GM12878 (cell line): ENCODE measurements at regions not wholly inside any gene's neighbourhood (a gene's known extent, or its start where the extent isn't known, plus 50 kb on each side); places are given as distances from the start of the nearest gene placed in this dataset.

Experiments used
- ATAC-seq: fragments of 200-7000 bp; cut with Tn5 transposase; 3 replicates; pipeline ENCODE4 v1.9.1; 2020; ENCODE audit warnings: mild to moderate bottlenecking, moderate library complexity
- BruUV-seq: library from RNA; stranded (reverse); fragments of 400-500 nt; replicated peaks from 2 replicates; lab custom pipeline; 2021; lab: Mats Ljungman, UMichigan
- CTCF ChIA-PET: fragments of 300-600 bp; sonication (Branson Sonifier 250); formaldehyde crosslinking; extraction: SDS; loops from one replicate; lab custom pipeline; 2021; ENCODE audit warnings: inconsistent platforms; lab: Yijun Ruan, JAX
- POLR2A ChIA-PET: fragments of 350-600 bp; formaldehyde crosslinking; extraction: SDS; loops from one replicate; lab custom pipeline; 2021; ENCODE audit warnings: inconsistent platforms; lab: Charles Lee
- RAD21 ChIA-PET: fragments of 300-600 bp; sonication (Branson Sonifier 250); formaldehyde crosslinking; loops from one replicate; lab custom pipeline; 2023; ENCODE audit warnings: antibody characterized with exemption; ENCODE audit not compliant: unreplicated experiment; lab: Charles Lee
- SMC1A ChIA-PET: fragments of 300-600 bp; sonication (Branson Sonifier 250); formaldehyde crosslinking; loops from one replicate; lab custom pipeline; 2023; ENCODE audit not compliant: unreplicated experiment, uncharacterized antibody; lab: Charles Lee
- DNase-seq: peaks from one replicate; pipeline ENCODE4 v3.0.0-alpha.2; 2011; ENCODE audit warnings: low read depth, low spot score
- FAIRE-seq: peaks from 3 replicates; lab custom pipeline; 2011; peaks lifted over from hg19 to GRCh38; lab: Jason Lieb, UNC
- H2AFZ ChIP-seq: 2 replicates; pipeline ENCODE4 v1.6.0; 2011; ENCODE audit warnings: low read depth, low read length, control low read depth; ENCODE audit not compliant: control insufficient read depth
- H3K27ac ChIP-seq: 2 replicates; pipeline ENCODE4 v1.5.1; 2011; ENCODE audit warnings: control low read depth; ENCODE audit not compliant: control insufficient read depth, insufficient read depth
- H3K27me3 ChIP-seq, 2 experiments: replicated peaks in 1 of 2; 2 replicates each; pipeline versions ENCODE4 v1.6.0 to v1.6.1; 2011; ENCODE audit warnings: low read length in 1 of 2; ENCODE audit not compliant: control insufficient read depth in 2 of 2, insufficient read depth in 2 of 2
- H3K36me3 ChIP-seq, 2 experiments: 2 replicates each; pipeline ENCODE4 v1.5.1; 2011; ENCODE audit warnings: low read length in 1 of 2; ENCODE audit not compliant: control insufficient read depth in 2 of 2, insufficient read depth in 2 of 2
- H3K4me1 ChIP-seq: 2 replicates; pipeline ENCODE4 v1.6.1; 2011; ENCODE audit warnings: mild to moderate bottlenecking, low read length, moderate library complexity, mixed read lengths; ENCODE audit not compliant: control insufficient read depth, insufficient read depth
- H3K4me2 ChIP-seq: 2 replicates; pipeline ENCODE4 v1.6.0; 2011; ENCODE audit warnings: control low read depth; ENCODE audit not compliant: control insufficient read depth, insufficient read depth
- H3K4me3 ChIP-seq: fragments of 200-600 bp; sonication (generic); 2 replicates; pipeline ENCODE4 v1.5.1; 2016
- H3K79me2 ChIP-seq: 2 replicates; pipeline ENCODE4 v1.6.0; 2011; ENCODE audit warnings: low read length; ENCODE audit not compliant: control insufficient read depth, insufficient read depth
- H3K9ac ChIP-seq: 2 replicates; pipeline ENCODE4 v1.8.0; 2011; ENCODE audit warnings: low read length, control low read depth, mixed read lengths; ENCODE audit not compliant: control insufficient read depth, insufficient read depth
- H3K9me3 ChIP-seq: replicated peaks from 3 replicates; pipeline ENCODE4 v1.5.1; 2011; ENCODE audit warnings: mild to moderate bottlenecking, low read length; ENCODE audit not compliant: control insufficient read depth, insufficient read depth
- H4K20me1 ChIP-seq: 2 replicates; pipeline ENCODE4 v1.6.0; 2011; ENCODE audit not compliant: control insufficient read depth, insufficient read depth
- BACH1 ChIP-seq: fragments of 450-650 bp; IDR thresholded peaks from 2 replicates; pipeline ENCODE4 v1.6.1; 2017; ENCODE audit warnings: mild to moderate bottlenecking, borderline replicate concordance
- BCL11A ChIP-seq: IDR thresholded peaks from 2 replicates; pipeline ENCODE4 v1.6.1; 2011; ENCODE audit warnings: low read depth, low read length
- BMI1 ChIP-seq: fragments of 450-650 bp; IDR thresholded peaks from 2 replicates; pipeline ENCODE4 v1.6.1; 2016; ENCODE audit warnings: mild to moderate bottlenecking, moderate library complexity, borderline replicate concordance
- CREM ChIP-seq: IDR thresholded peaks from 2 replicates; pipeline ENCODE4 v1.6.1; 2014; ENCODE audit warnings: antibody characterized with exemption, low read depth
- GATAD2B ChIP-seq: fragments of 450-650 bp; conservative IDR thresholded peaks from 2 replicates; pipeline ENCODE4 v1.6.1; 2017; ENCODE audit warnings: low read depth, mild to moderate bottlenecking, moderate library complexity
- IKZF2 ChIP-seq, 2 experiments: fragments of 450-650 bp; IDR thresholded peaks; 2 replicates each; pipeline ENCODE4 v1.6.1; 2017; ENCODE audit warnings: mild to moderate bottlenecking in 2 of 2, moderate library complexity in 2 of 2
- IRF4 ChIP-seq: IDR thresholded peaks from 2 replicates; pipeline ENCODE4 v1.6.1; 2011; ENCODE audit warnings: low read depth, low read length
- MEF2A ChIP-seq: IDR thresholded peaks from 2 replicates; pipeline ENCODE4 v1.6.1; 2011; ENCODE audit warnings: low read depth, mild to moderate bottlenecking, low read length, moderate library complexity; ENCODE audit not compliant: insufficient read depth
- MEF2B ChIP-seq: fragments of 450-650 bp; IDR thresholded peaks from 2 replicates; pipeline ENCODE4 v1.6.1; 2018; ENCODE audit warnings: mild to moderate bottlenecking, moderate library complexity; ENCODE audit not compliant: partially characterized antibody, poor library complexity, severe bottlenecking
- NFYA ChIP-seq: IDR thresholded peaks from 2 replicates; pipeline ENCODE4 v1.6.1; 2011; ENCODE audit warnings: low read depth, mild to moderate bottlenecking, low read length, improper control_type of control experiment, borderline replicate concordance
- RB1 ChIP-seq: fragments of 450-650 bp; formaldehyde crosslinking; IDR thresholded peaks from 2 replicates; pipeline ENCODE4 v1.6.1; 2017; ENCODE audit warnings: mild to moderate bottlenecking, borderline replicate concordance
- SMAD1 ChIP-seq: fragments of 450-650 bp; IDR thresholded peaks from 2 replicates; pipeline ENCODE4 v1.6.1; 2018; ENCODE audit warnings: mild to moderate bottlenecking, low read depth; ENCODE audit not compliant: partially characterized antibody
- SUZ12 ChIP-seq: fragments of 200-600 bp; sonication (generic); IDR thresholded peaks from one replicate; pipeline ENCODE4 v1.6.1; 2018; ENCODE audit warnings: antibody characterized with exemption, mild to moderate bottlenecking; ENCODE audit not compliant: unreplicated experiment
- TCF7 ChIP-seq: IDR thresholded peaks from 2 replicates; pipeline ENCODE4 v1.6.1; 2014; ENCODE audit warnings: antibody characterized with exemption, borderline replicate concordance
- ZBTB33 ChIP-seq: fragments of 450-650 bp; IDR thresholded peaks from 2 replicates; pipeline ENCODE4 v1.6.1; 2017; ENCODE audit warnings: mild to moderate bottlenecking
- ZNF274 ChIP-seq: IDR thresholded peaks from one replicate; pipeline ENCODE4 v1.8.0; 2011; ENCODE audit not compliant: insufficient read length, insufficient read depth
- in situ Hi-C: fragments of 300-500 bp; cut with MboI; formaldehyde crosslinking; loops from 9 replicates; pipeline ENCODE4 v1.14.3; 2018; ENCODE audit warnings: mixed read lengths
- intact Hi-C: fragments of 100-400 bp; cut with micrococcal nuclease; formaldehyde crosslinking; loops from one replicate; pipeline ENCODE4 v1.14.2; 2022; ENCODE audit not compliant: unreplicated experiment
- TF ChIP-seq, protein P1 (sequence below): IDR thresholded peaks from 2 replicates; pipeline ENCODE4 v1.6.1; 2011; ENCODE audit warnings: low read depth, low read length, improper control_type of control experiment, borderline replicate concordance
- TF ChIP-seq, protein P2 (sequence below): IDR thresholded peaks from 2 replicates; pipeline ENCODE4 v1.6.1; 2011; ENCODE audit warnings: mild to moderate bottlenecking, low read depth, low read length, moderate library complexity; ENCODE audit not compliant: insufficient replicate concordance

- ATAC-seq = no peak
Observed at GRCh38 chr13:85970727-85971126, 171.5 kb upstream of the SLITRK6 start.

GRCh38 chr13:85969331-85969730 lies 170.1 kb upstream of the SLITRK6 start:
- ATAC-seq (no peak), DNase-seq (no peak), FAIRE-seq (no peak)
- H4K20me1 ChIP-seq = no peaks in the 10 kb centered on the region
- RAD21 ChIA-PET = no interaction called here
- no peak overlapping the region for H3K9ac ChIP-seq
- H3K4me3 ChIP-seq = no peak overlapping the region
- H3K27me3 ChIP-seq = no peaks in the 10 kb centered on the region
- H3K9me3 ChIP-seq = no peaks in the 10 kb centered on the region
- no peak overlapping the region for H3K27ac ChIP-seq
- no peak overlapping the region for H2AFZ ChIP-seq
- no peak overlapping the region for H3K4me2 ChIP-seq
- H3K4me1 ChIP-seq = no peaks in the 10 kb centered on the region
- in situ Hi-C loops = no loop called here
- no peaks in the 10 kb centered on the region for H3K79me2 ChIP-seq
- no TSS peak for BruUV-seq
- intact Hi-C loops = no loop called here
- SMC1A ChIA-PET = interaction anchor here (0.6 to 1.5 kb wide), 3 partner anchors 9 to 21 kb away, joined by 3 to 4 read pairs (median 3); no protein-coding TSS in a partner anchor
- H3K36me3 ChIP-seq = no peaks in the 10 kb centered on the region
- CTCF ChIA-PET = interaction anchor here (1.1 to 1.5 kb wide), 3 partner anchors 12 to 20 kb away, joined by 3 to 5 read pairs (median 4); no protein-coding TSS in a partner anchor
- POLR2A ChIA-PET = no interaction called here
- TF ChIP-seq SUZ12 (no peak), GATAD2B (no peak), NFYA (no peak), IRF4 (no peak), BCL11A (no peak), ZBTB33 (no peak), SMAD1 (no peak), TCF7 (no peak), MEF2B (no peak), MEF2A (no peak)
- TF ChIP-seq, protein P1, sequence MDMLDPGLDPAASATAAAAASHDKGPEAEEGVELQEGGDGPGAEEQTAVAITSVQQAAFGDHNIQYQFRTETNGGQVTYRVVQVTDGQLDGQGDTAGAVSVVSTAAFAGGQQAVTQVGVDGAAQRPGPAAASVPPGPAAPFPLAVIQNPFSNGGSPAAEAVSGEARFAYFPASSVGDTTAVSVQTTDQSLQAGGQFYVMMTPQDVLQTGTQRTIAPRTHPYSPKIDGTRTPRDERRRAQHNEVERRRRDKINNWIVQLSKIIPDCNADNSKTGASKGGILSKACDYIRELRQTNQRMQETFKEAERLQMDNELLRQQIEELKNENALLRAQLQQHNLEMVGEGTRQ = no peak
- TF ChIP-seq, protein P2, sequence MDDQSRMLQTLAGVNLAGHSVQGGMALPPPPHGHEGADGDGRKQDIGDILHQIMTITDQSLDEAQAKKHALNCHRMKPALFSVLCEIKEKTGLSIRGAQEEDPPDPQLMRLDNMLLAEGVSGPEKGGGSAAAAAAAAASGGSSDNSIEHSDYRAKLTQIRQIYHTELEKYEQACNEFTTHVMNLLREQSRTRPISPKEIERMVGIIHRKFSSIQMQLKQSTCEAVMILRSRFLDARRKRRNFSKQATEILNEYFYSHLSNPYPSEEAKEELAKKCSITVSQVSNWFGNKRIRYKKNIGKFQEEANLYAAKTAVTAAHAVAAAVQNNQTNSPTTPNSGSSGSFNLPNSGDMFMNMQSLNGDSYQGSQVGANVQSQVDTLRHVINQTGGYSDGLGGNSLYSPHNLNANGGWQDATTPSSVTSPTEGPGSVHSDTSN = no peak

More at GRCh38 chr13:85970727-85971126, 171.5 kb upstream of the SLITRK6 start:
- Histone ChIP-seq H3K79me2 (no peaks in the 10 kb centered on the region), H4K20me1 (no peaks in the 10 kb centered on the region), H3K9ac (no peak overlapping the region), H3K4me1 (no peaks in the 10 kb centered on the region), H3K4me2 (no peak overlapping the region), H3K27ac (no peak overlapping the region), H3K4me3 (no peak overlapping the region), H3K27me3 (no peaks in the 10 kb centered on the region), H2AFZ (no peak overlapping the region), H3K9me3 (no peaks in the 10 kb centered on the region), H3K36me3 (no peaks in the 10 kb centered on the region)
- intact Hi-C loops (no loop called here), in situ Hi-C loops (no loop called here)
- no TSS peak for BruUV-seq
- RAD21 ChIA-PET = no interaction called here
- FAIRE-seq = no peak
- POLR2A ChIA-PET = no interaction called here
- CTCF ChIA-PET = interaction anchor here (0.6 to 1.3 kb wide), 6 partner anchors 11 to 1441 kb away, joined by 3 to 4 read pairs (median 4); no protein-coding TSS in a partner anchor
- DNase-seq = no peak
- no peak for TF ChIP-seq RB1
- TF ChIP-seq ZNF274 = no peak
- TF ChIP-seq CREM = no peak
- TF ChIP-seq IKZF2 (IDR thresholded peaks at IDR 0.05) = no peak
- TF ChIP-seq BACH1 = no peak
- TF ChIP-seq BMI1 = no peak
- SMC1A ChIA-PET = interaction anchor here (0.6 to 1.2 kb wide), 5 partner anchors 8 to 898 kb away, joined by 3 to 4 read pairs (median 3); no protein-coding TSS in a partner anchor
